H4 (cell line): ENCODE measurements at regions not wholly inside any gene's neighbourhood (a gene's known extent, or its start where the extent isn't known, plus 50 kb on each side); places are given as distances from the start of the nearest gene placed in this dataset.

Source experiments
- DNase-seq: peaks from one replicate; pipeline ENCODE4 v3.0.0-alpha.2; 2015; ENCODE audit warnings: low spot score

GRCh38 chr6:20313051-20313450 is 88.6 kb upstream of the E2F3 start:
- DNase-seq, result no peak

GRCh38 chr6:20313960-20314530 is 87.6 kb upstream of the E2F3 start:
- DNase-seq, result no peak

DNA sequence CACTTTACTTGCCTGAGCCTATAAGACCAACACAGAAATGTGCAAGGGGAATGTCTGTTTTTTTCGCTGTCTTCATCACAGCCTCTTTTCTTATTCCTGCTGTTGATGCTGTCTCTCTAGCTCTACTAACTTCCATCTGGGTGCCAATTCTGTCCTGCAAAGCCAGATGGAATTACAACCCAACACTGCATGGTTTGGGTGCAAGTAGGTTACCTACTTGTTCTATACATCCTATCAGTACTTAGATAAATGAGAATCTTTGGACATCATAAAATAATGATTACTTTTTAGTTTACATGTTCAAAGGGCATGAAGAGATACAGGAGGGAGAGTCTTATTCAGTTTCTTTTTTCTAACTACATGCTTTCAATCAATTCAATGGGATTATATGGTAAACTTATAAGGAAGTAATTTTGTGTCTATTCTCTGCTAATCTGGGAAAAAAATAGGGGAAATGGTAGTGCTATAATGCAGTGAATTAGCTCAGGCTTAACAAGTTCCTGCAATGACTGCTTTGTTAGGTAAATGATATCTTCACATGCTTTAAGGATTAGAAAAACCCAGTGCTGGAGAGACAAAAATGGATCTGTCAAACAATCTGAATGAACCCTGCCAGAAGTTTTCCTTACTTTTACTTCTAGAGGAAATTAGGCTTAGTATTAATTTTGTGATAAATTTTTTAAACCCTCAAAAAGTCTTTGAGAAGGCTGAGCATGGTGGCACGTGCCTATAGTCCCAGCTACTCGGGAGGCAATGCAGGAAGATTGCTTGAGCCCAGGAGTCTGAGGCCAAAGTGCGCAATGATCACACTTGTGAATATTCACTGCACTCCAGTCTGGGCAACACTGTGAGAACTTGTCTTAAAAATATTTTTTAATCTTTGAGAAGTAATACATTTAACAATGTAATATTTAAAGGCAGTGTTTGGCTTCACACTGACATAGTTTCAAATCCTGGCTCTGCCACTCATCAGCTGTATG is 86.5 kb upstream of the E2F3 start:
- no peak for DNase-seq

DNA sequence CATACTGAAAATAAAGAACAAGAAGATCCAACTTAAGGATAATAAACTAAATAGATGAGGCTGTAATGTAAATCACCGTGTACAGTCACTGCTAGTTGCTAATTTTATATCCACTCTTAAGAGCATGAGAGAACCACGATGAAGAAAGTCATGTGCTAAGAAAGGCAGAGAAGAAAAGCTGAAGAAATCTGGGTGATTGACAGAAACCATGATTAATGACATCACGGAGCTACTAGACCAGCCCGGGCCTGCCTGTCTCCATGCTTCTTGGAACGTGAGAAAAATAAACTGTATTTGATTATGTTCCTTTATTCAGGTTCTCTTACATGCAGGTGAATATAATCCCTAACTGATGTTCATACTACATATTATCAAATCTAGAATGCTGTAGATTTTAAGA is 84.2 kb upstream of the E2F3 start:
- DNase-seq, result no peak

DNA sequence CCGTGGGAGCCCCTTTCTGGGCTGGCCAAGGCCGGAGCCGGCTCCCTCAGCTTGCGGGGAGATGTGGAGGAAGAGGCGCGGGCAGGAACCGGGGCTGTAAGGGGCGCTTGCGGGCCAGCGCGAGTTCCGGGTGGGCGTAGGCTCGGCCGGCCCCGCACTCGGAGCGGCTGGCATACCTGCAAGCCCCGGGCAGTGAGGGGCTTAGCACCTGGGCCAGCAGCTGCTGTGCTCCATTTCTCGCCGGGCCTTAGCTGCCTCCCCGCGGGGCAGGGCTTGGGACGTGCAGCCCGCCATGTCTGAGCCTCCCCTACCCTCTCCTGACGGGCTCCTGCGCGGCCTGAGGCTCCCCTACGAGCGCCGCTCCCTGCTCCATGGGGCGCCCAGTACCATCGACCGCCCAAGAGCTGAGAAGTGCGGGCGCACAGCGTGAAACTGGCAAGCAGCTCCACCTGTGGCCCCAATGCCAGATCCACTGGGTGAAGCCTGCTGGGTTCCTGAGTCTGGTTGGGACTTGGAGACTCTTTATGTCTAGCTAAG is 82.8 kb upstream of the E2F3 start:
- DNase-seq, result no peak

DNA sequence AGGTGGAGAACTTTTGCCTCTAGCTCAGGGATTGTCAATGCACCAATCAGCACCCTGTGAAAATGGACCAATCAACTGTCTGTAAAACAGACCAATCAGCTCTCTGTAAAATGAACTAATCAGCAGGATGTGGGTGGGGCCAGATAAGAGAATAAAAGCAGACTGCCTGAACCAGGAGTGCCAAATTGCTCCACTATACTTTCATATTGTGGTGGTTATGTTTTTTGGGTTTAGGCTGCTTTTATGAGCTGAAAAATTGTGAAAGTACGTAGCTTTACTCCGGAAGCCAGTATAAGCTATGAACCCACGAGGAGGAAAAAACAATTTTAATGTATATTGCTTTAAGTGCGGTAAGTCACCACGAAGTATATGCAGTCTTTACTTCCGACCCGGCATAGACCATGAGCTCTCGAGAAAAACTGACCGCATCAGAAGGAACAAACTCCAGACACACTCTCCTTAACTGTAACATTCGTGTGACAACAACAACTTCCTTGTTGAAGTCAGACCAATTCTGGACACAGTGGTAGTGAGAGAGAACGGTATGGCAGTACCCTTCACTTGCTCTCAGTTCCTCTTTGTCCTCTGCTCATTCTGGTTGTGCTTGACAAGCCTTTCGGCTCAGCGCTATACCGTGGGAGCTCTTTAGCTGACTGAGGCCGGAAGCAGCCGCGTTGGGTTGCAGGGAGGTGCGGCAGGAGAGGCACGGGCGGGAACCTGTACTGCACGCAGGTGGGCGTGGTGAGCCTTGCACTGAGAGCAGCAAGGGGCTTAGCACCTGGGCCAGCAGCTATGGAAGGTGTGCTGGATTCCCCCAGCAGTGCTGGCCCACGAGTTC is 81.9 kb upstream of the E2F3 start:
- no peak for DNase-seq

GRCh38 chr6:20325641-20326421 is 75.8 kb upstream of the E2F3 start:
- DNase-seq, result no peak

DNA sequence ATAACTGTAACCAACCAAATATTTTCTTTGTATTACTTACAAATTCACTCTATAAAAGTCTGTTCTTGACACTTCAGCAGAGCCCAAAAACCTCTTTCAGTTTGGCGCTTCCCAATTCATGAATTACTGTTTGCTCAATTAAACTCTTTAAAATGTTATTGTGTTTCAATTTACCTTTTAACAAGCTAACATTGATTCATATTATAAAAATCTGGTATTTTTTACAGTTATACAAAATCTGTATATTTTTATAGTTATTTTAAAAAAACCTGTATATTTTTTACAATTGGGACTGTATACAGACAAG is 75.3 kb upstream of the E2F3 start:
- DNase-seq, result no peak

GRCh38 chr6:20327141-20327540 is 74.5 kb upstream of the E2F3 start:
- no peak for DNase-seq

- DNase-seq, result no peak
These were observed 73.3 kb upstream of the E2F3 start for GRCh38 chr6:20328266-20328923.

DNA sequence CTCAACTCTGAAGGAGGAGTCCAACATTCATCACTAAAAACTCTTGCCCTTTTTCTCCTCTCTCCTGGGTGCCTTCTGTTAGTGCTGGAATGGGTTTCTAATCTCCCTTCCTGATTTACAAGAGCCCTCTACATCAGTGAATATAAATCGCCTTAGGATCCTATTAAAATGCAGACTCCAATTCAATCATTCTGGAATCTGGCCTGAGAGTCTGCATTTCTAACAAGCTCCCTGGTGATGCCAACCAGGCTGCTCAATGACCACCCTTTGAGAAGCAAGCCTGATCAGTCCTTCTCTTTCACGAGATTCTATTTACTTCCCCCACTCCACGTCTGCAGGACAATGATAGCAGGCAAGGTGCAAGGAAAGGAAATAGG is 72.8 kb upstream of the E2F3 start:
- DNase-seq, result no peak

DNA sequence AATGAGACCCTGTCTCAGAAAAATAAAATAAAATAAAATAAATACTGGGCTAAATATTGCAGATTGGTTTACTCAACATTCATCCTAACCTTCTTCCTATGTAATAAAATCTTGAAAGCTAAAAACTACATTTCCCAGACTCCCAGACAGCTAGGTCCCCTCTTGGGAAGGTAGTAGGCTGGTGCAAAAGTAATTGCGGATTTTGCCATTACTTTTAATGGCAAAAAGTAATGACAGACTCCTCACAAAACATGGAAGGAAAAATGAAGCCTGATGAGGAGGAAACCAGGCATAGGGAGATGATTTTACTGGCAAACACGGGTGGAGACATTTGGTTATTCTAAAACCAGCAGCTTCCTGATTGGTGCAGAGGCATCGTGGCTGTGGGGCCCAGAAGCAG is 70.6 kb upstream of the E2F3 start:
- no peak for DNase-seq

DNA sequence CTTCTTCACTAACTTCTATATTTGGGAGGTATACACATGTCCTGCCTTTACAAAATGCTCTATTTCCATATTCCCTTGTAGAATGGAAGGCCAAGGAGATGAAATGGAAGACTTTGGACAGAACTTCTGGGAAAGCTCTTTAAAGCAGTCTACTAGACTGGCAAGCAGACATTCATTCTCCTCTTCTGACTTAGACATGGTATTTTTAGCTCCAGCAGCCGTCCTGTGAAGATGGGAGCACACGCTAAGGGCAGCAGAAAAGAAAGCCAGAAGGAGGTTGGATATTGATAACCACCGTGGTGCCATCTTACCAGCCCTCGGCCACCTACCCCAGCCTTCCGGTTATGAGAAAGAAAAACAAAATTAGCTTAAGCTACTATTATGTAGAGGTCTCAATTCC is 70.1 kb upstream of the E2F3 start:
- DNase-seq, result no peak

GRCh38 chr6:20332441-20333006 is 69.2 kb upstream of the E2F3 start:
- DNase-seq, result no peak

DNA sequence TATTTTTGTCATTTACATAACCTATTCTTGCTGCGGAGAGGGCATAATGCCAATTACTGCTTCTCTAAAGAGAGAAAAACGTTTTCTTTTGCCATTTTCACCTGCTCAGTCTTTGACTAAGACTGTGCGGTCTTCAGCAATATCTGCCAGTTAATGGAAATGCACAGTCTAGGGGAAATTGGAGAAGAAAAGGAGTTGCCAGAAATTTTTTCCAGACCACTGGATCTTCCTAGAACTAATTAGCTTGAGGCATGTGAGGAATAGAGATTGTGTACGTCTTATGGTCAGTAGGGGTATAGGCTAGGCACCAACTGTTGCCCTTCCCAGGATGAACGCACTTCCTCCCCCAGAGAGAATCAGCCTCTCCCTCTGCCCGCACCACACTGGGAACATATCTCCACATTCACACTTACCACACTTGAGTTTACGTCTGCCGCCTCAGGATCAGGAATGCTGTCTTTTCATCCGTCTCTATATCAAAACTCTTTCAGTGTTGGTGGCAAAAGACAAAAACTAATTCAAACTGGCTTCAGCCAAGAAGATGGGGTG is 67.9 kb upstream of the E2F3 start:
- DNase-seq, result no peak

DNA sequence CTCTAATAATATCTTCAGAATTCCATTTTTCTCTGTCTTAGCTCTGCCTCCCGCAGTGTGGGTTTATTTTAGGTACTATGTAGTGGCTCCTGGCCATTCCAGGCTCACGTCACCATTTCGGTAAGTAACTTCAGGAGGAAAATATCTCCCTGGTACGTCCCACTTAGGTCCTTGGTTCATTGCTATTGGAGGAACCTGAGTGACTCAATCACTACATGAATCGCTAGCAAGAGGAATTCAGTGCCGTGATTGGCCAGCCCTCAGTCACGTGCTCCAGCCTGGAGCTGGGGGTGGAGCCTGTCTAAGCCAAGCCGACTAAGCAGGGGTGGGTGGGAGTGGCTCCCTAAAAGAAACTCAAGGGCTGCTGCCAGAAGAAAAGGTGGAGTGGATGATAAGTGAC is 67.3 kb upstream of the E2F3 start:
- DNase-seq, result peak; percentile 26

GRCh38 chr6:20334962-20335361 is 66.7 kb upstream of the E2F3 start:
- DNase-seq, result no peak

DNA sequence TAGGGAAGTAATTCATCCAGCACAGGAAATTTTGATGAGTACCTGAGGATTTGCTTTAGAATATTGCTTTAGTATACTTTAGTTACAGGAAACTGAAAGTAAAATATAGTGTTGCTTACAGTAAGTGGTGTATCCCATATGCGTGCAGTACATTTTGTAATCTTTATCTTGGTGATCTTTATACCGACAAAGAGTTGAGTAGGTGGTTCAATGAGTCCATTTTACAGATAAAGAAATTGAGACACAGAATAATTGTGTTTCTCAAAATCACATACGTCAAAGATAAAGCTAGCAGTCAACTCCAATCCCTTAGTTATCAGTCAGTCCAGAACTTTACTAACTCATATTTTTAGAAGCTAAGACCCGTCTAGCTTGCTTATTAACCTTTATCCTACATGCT is 65.8 kb upstream of the E2F3 start:
- no peak for DNase-seq

GRCh38 chr6:20338156-20338555 is 63.5 kb upstream of the E2F3 start:
- DNase-seq, result peak; percentile 39

DNA sequence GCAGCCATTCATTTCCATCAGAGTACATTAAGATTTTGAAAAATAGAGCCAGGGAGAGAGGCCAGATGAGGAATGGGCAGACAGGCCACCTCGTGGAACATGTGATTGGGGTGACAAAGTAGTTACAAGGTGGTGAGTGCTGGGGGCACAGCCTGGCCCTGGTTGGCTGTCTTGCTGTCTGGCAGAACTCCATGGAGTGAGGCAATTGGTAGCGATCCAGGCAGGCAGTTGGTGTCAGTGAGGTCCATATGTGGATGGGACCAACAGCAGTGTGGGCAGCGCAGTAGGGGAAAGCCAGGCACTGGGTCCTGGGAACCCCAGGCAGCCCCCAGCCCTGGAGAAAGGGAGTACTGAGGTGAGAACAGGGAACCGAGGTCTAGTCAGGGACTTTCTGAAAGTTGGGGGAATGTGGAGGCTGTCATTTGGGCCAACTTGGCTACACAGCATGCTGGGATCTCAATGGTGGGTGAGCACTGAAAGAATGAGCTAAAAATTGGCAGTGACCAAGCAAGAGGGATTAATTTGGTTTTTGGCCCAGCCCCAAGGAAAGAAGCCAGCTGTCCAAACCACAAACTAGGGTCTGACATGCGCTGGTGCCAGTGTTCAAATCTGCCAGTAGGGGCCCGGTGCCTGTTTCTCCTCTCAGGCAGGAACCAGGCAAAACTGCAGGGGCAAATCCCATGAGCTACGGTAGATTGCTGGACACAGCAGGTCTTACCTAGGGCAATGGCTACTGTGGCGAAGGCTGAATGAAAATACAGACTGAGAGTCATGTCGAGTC is 61.4 kb upstream of the E2F3 start:
- peak; percentile 31 for DNase-seq
